ENCODE measurements at regions not wholly inside any gene's neighbourhood (a gene's known extent, or its start where the extent isn't known, plus 50 kb on each side); places are given as distances from the start of the nearest gene placed in this dataset.

DNA sequence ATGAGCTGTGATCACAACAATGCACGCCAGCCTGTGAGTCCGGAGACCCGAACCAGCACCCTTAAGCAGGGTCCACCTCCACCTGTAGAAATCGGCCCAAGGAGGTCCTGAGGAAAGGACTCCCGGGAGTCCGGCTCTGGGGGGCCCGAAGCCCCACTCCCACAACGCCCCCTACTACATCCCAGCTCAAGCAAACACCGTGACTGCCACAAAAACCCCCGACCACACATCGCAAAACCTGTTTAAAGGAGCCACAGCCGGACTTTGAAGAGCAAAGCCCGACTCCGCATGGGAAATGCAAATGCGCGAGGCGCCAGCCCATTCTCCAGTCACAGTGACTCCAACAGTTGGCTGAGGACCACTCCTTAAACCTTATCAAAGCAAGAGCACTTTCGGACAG is 682.4 kb downstream of the KCNJ18 start:
- TF ChIP-seq, protein P1, sequence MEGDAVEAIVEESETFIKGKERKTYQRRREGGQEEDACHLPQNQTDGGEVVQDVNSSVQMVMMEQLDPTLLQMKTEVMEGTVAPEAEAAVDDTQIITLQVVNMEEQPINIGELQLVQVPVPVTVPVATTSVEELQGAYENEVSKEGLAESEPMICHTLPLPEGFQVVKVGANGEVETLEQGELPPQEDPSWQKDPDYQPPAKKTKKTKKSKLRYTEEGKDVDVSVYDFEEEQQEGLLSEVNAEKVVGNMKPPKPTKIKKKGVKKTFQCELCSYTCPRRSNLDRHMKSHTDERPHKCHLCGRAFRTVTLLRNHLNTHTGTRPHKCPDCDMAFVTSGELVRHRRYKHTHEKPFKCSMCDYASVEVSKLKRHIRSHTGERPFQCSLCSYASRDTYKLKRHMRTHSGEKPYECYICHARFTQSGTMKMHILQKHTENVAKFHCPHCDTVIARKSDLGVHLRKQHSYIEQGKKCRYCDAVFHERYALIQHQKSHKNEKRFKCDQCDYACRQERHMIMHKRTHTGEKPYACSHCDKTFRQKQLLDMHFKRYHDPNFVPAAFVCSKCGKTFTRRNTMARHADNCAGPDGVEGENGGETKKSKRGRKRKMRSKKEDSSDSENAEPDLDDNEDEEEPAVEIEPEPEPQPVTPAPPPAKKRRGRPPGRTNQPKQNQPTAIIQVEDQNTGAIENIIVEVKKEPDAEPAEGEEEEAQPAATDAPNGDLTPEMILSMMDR (IDR thresholded peaks at IDR 0.05 in 4 of 5, conservative IDR thresholded peaks at IDR 0.05 in 1 of 5), result no peak
- no peak for TF ChIP-seq POLR2A (IDR thresholded peaks at IDR 0.05)
